GM18502 (cell line): ENCODE measurements at regions not wholly inside any gene's neighbourhood (a gene's known extent, or its start where the extent isn't known, plus 50 kb on each side); places are given as distances from the start of the nearest gene placed in this dataset.

Source experiments
- ATAC-seq: cut with Tn5 transposase; IDR thresholded peaks from one replicate; pipeline ENCODE4 v1.9.1; 2021; ENCODE audit warnings: mild to moderate bottlenecking; ENCODE audit not compliant: unreplicated experiment, poor library complexity

DNA sequence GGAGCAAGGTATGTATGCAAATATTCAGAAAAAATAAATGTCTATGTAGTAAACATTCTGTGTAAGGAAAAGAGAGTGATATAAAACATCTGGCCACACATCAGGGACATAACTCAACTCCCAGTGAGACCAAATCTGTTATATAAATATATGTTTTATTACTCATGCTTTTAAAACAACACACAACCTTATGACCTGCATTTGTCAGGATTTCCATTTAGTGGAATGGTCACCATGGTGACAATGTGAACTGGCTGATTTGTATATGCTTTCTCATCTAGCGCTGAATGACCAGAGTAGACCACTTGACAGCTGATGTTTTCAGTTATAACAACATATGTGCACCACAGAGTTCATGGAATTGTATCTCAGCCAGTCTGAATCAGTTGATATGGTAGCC, 551.7 kb downstream of the HTR7 start:
- ATAC-seq = no peak

DNA sequence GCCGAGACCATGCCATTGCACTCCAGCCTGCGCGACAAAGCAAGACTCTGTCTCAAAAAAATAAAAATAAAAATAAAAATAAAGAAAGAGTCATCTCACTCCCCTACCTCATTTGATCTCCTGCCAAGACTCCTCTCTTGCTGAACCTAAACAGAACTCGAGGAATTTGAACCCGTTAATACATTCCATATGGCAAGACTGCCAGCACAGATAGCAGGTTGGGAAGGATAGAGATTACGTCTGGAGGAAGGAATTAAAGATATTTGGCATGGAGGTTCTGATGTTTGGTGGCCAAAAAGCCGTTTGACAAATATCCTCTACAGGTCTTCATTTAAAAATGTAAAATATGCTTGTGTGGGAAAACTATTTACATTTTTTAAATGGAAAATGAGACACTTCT, 549.6 kb downstream of the HTR7 start:
- ATAC-seq = no peak

DNA sequence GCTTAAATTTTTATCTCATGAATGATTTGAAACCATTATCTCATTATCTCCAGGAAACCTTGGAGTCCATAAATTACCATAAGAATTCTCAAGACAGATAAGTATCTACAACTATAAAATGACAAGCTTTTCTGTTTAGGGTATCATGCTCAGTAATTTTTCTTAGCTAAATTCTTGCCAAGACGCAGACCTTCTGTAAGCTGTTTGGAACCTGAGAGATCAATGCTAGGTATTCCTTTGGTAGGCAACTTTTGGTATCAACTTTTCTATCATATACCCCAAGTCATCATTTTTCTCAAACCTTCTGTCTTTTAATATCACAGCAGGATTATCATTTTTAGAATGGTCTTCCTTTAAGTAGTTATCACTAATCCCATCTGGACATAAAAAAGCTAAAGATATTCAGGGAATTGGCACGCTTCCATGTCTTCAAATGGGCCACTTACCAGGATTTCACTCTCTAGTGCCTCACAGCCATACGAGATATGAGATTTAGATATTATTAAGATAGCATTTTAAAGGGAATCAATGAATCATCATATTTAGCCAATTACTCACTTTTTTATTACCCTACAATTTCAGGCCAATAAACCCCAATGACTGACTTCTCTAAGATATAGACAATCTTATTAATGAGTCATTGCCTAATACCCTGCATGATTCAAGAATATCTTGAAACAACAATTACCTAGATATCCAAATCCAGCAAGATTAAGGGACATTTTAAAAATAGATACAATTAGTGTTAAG, 544.1 kb downstream of the HTR7 start:
- no peak for ATAC-seq

DNA sequence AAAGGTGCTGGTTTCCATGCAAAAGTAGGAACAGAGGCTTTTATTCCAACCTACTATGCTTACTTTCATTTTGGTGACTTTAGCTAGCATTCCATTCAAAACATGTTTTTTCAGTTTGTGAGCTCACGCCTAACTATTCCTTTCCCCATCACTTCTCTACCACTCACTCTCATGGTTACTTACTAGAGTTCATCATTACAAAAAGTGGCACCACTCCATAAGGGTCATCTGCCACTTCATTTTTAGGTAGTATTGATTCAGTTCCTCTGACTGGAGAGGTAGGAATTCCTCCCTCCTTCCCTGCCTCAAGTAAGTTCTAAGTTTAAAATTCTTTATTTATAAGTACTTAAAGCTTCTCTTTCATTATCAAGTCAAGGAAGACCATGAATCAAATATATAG, 543.1 kb downstream of the HTR7 start:
- no peak for ATAC-seq

DNA sequence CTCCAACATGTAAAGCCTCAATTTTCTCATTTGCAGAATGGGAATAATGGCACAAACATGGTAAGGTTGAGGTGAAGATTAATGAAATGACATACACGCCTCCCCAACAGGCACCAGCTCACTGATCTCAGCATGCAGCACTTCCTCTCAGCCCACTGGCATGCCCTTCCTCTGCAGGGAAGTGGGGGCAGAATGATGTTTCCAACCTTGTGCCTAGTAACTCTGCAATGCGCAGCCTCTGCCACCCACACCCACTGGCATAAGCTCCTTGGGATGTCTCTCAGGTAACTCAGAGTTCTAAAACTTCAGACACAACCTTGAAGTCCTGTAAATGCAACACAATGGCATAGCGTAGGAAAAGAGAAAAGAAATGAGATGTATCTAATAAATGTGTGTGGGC, 540.7 kb downstream of the HTR7 start:
- ATAC-seq = no peak

DNA sequence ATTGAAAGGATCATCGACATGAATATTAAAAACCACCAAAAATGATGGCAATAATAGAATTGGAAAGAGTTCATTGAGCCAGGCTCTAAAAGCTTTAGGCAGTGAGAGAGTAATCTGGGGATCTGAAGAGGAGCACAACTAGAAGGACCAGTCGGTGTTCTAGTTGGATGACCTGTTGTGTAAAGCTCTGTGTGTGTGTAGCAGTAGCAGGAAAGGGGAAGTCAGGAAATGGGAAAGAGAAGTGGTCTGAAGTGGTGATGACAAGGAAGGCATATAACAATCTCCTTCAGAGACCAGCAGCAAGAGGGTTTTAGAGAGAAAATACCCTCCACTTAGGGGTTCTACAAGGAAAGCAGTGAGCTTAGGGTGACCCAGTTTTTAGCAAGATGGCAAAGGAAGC, 539.2 kb downstream of the HTR7 start:
- no peak for ATAC-seq

DNA sequence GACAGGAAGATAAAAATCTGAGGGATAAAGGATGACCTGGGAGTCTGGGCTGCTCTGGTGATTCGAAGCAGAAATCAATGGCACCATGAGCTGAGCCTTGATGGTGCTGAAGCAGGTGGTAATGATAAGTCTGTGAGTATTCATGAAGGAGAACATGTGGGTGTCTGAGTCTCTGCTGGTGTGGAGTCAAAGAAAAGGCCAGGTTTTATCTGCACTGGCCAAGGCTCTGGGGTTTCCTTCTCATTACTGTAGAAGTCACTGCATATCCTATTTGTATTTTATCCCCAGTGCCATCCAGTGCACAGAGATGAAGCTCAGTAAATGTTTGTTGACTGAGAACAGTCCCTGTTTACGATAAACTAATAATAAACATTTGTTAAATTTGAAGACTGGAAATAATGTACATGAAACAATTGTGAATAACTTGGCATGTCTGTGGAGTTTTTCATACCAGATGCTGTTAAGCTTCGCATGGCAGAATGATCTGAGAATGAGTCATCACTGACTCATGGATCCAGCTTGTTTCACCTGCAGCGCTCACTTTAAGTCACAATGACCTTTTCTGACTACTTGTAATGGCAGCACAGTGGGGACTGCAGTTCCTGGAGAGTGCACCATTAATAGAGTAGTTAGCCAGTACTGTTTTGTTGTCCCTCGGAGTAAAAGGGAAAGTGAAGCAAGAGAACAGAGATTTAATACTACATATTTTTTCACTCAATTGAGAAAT, 538.5 kb downstream of the HTR7 start:
- ATAC-seq = peak; percentile 96

DNA sequence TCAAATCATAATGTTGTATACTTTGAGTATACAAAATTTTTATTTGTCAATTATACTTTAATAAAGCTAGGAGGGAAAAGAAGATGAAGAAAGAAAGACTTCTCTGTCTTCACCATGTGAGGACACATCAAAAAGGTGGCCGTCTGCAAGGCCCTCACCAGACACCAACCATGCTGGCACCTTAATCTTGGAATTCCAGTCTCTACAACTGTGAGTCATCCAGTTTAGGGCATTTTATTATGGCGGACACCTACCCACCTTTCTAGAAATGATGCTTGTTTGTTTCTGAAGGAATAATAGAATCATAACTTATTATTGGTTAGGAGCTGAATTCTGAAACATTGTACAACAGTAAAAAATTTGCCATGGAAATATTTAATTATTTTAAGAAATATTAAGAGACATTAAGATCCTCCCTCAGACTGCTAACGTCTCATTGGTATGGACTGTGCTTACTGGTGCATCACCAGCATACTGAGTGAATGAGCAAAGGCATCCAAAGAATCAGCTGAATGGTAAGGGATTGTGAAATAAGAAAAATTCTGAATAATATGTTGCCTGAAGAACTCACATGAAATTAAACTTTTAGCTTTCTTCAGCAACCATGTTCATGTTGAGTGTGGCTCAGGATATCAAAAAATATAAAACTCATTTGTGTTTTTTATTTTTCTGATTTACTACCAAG, 536.6 kb downstream of the HTR7 start:
- no peak for ATAC-seq

DNA sequence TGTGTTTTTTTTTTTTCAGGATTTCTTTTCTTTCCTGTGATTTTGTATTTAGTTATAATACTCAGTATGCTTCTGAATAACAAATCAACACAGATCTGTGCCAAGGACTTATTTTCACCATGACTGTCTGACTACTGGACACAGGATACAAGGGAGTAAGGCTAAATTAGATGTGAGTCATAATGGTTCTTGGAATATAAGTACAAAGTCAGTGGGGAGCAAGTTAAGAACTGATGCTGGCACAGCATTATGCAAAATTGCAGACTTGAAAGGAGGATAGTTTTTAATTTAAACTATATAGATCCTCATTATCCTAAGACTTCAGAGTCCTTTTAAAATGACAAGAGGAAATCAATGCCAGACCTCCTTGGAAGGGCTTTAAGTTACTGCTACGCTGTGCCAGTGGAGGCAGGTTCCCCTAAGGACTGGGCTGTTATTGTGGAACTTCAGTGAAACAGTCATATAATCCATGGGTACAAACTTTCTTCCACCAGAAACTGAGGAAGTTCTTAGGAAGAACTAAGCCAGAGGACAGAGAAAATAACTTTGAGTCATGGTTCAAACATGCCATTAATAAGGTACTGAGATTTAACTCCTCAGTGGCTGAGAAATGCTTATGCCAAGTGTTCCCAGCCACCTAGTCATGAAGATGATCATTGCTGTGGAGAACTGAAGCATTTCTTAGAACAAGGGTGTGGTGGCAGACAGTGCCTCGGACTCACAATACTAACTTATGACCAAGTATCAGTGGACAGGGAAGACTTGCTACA, 531.2 kb downstream of the HTR7 start:
- no peak for ATAC-seq

DNA sequence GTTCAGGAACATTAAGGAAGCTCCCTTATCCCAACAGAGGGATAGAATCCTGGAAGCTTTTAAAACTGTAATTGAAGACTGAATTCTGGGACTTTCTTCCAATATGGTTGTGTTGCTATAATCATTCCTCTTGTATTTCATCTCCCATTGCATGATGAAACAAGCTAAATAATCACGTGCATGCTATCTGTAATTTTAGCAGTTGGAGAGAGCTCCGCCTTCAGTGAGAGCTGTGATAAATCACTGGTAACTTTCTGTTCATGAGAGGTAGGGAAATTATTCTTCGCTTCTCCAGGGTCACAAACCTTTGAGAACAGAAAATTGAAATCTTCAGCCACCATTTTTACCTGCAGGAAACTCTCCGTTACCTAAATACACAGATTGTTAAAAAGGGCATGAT, 530.2 kb downstream of the HTR7 start:
- no peak for ATAC-seq

DNA sequence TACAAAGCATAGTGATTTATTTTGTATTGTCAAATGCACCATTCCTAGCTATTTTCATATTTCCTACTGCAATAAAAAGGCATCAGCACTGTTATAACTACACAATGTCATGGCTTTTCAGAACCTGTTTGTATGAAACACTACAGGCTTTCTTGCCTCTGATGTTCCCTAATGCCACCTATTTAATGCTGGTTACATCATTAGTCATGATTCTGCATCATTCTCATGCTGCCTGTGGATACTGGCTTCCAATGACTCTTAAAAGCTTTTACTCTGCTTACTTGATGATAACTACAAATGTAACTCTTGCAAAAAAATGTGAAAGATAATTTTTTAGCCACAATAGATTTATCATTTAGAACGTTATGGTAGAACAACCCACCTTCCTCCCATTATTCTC, 529.4 kb downstream of the HTR7 start:
- no peak for ATAC-seq

DNA sequence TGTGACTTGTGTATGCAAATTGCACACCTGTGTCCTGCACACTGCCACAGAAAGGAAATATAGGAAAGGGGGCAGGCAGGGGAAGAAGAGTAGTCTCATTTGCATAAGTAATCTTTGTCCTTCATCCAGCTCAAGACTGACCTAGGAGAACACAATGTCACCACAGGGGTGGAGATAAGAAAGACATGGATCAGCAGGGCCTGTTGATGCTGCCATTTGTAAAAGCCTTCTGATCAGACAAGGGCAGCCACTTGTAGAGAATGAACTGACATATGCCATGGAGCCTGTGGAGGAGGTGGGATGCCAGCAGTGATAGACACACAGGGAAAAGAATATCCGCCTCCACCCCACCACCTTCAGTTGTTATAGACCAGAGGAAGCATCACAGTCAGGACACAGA, 528.9 kb downstream of the HTR7 start:
- no peak for ATAC-seq

DNA sequence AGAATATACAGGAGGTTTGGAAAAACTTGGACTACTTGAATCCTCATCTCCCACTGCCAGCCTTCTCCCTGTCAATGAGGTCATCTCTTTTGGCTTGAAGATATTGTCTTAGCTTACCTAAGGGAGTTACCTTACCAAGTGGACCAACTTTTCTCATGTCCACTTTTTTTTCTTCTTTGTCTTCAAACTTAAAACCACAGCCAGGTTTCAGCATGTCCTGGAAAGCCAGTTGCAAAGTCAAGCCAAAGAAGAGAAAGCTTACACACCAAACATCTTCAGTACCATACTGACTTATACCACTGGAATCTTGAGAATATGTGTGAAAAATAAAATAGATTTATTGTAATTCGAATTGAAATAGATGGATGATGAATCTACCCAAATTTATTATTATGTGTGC, 520.5 kb downstream of the HTR7 start:
- ATAC-seq = no peak

DNA sequence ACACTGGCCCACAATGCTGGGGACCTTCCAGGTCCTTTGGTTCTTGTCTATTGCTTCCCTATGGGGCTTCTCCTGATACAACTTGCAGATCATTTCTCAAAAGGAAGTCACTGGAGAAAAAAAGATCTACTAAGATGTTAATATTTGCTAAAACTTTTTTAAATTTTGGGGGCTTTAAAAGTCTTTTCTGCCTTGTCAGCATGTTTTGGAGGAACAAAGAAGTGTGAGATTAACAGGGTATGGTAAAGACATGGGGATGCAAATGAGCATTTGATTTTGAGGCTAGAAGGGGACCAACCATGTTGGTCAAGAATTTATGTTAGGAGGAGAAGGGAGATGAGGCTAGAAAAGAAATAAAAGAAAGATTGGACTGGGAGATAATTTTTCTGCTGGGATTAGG, 515.4 kb downstream of the HTR7 start:
- ATAC-seq = no peak

DNA sequence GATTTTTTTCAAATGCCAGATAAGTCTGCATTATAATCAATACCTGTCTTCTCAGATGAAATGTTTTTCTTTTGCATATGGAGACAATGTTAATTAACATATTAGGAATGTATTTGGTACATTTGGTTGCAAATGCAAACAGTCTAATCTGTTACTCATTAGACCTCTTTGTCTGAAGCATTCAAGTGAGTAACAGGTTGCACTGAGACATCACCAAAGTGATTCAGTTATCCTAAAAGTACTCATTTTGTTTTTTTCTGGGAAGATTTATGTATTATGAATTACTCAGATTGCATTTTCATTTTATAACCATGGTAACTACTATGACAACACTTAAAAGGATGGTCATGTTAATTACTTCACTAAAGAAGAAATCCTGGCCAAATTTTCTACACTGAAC, 513.6 kb downstream of the HTR7 start:
- ATAC-seq = no peak

DNA sequence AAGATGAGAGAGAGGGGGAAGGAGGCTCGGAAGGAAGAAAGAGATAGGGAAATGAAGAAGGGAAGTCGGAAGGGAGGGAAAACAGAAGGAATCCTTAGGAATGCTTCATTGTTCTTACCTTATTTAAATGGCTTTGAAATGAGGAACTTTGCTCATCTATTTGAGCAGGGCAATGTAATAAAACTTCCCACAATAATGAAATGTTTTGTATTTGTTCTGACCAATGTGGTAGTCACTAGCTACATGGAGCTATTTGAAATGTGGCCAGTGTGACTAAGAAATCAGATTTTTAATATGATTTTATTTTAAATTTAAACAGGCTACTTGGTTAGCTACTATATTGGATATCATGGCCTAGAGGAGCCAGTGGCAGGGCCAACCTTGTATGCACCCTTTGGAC, 510.6 kb downstream of the HTR7 start:
- no peak for ATAC-seq

DNA sequence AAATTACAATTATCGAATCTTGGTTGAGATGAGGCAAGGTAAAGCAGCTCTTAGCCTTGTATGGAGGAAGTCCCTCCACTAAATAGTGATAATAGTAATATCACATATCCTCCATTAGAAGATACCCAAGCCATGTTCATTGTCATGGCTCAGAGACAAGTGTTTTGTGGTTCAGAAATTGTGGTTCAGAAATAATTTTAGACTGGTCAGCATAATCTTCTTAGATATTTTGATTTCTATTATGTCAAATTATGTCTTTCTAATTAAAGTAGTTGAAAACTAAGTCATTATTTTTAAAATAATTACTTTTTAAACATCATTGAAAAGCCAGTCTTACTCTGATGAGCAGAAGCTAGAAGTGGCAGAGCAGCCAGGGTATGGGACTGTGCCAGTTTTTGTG, 507.7 kb downstream of the HTR7 start:
- no peak for ATAC-seq

DNA sequence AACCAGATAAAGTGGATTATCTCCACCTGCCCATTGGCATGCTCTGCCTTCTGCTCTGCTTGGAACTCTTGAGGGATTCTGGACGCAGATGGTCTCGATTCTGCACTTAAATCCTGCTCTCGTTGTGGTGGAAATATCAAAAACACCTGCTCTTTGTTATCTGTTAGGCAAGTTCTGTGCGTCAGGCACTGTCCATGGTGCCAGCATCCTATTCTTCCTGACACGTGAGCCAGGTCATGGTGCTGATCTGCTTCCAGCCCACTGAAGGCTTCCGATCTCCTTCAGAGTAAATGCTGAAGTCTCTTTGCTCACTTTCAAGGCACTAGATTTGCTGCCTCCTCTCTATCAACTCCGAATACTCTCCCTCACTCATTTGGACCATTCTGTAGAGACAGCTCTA, 505.6 kb downstream of the HTR7 start:
- ATAC-seq = no peak

DNA sequence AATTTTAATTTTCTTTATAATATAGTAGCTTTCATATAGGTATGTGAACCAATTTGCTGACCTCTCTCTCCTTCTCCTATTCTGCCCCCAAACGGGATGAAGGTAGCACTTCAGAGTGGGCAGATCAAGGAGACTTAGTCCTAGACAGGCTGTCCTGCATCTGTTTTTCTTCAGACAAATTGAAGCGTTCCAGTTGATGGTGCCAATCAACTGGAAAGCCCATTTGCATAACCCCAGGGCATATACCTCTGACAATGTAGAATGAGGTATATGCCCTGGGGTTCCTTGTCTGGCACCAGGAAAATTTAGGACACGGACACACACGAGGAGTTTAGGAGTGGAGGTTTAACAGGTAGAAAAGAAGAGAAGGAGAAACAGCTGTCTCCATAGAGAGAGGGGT, 502.9 kb downstream of the HTR7 start:
- ATAC-seq = no peak

DNA sequence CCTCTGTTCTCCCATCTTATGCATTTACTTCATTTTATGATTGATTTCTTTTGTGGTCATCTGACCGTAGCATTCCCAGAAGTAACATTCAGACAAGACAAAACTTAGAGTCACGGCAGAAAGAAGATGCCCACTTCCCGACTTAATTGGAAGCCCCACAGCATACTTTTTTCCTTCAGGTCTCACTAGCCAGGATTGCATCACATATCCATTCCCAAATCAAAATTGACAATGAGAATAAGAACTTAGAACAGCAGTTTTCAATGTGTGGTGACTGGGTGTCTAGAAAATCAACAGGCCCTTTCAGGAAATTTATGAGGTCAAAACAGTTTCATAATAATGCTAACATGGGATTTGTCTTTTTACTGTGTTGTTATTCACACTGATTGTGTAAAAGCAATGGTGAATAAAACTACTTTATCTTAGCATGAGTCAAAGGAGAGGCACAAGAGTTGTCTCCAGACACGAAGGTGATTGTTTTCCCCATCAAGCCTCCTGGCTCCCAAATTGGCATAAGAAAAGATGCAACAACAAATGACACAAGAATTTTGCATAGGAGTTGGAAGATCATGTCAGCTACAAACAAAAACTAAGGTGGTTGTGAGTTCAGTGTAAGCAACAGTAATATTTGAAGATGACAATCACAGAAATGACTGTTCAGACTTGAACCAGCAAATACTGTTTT, 493.9 kb downstream of the HTR7 start:
- ATAC-seq = no peak
